SK-N-SH (cell line): ENCODE measurements at regions not wholly inside any gene's neighbourhood (a gene's known extent, or its start where the extent isn't known, plus 50 kb on each side); places are given as distances from the start of the nearest gene placed in this dataset.

ENCODE experiments used
- CTCF ChIA-PET: fragments of 300-600, 350-600 bp; formaldehyde crosslinking; extraction: SDS; loops from one replicate; lab custom pipeline; 2021; lab: Yijun Ruan, JAX
- POLR2A ChIA-PET: fragments of 350-600 bp; sonication (Branson Sonifier 250); formaldehyde crosslinking; extraction: SDS; loops from one replicate; lab custom pipeline; 2020; ENCODE audit warnings: antibody characterized with exemption, inconsistent platforms; lab: Yijun Ruan, JAX
- DNase-seq: peaks from one replicate; pipeline ENCODE4 v3.0.0; 2012
- H2AFZ ChIP-seq: fragments of 200-600 bp; sonication (generic); 2 replicates; pipeline ENCODE4 v1.8.1; 2016; ENCODE audit warnings: antibody characterized with exemption, mild to moderate bottlenecking, low read depth
- H3F3A ChIP-seq: fragments of 200-600 bp; sonication (generic); replicated peaks from 2 replicates; pipeline ENCODE3; 2016; ENCODE audit warnings: antibody characterized with exemption, mild to moderate bottlenecking; ENCODE audit not compliant: insufficient read depth
- H3K27ac ChIP-seq, 2 experiments: fragments of 200-500 bp in 1 of 2; fragments of 200-600 bp in 1 of 2; sonication (Bioruptor generic) in 1 of 2; sonication (generic), shearing (Covaris generic) in 1 of 2; 2 replicates each; pipeline versions ENCODE4 v1.5.1 to v1.6.1; 2014 to 2016; ENCODE audit warnings: low read depth in 2 of 2, inconsistent platforms in 1 of 2, low read length in 1 of 2, mild to moderate bottlenecking in 1 of 2, mixed read lengths in 1 of 2
- H3K27me3 ChIP-seq: fragments of 200-600 bp; sonication (generic), shearing (Covaris generic); 2 replicates; pipeline ENCODE4 v1.6.1; 2016; ENCODE audit warnings: mixed run types; ENCODE audit not compliant: insufficient read depth
- H3K36me3 ChIP-seq, 2 experiments: fragments of 200-500 bp in 1 of 2; fragments of 200-600 bp in 1 of 2; sonication (Bioruptor generic) in 1 of 2; sonication (generic) in 1 of 2; replicated peaks in 1 of 2; 2 replicates each; pipeline versions ENCODE3 to v1.5.1; 2014 to 2016; ENCODE audit warnings: low read length in 1 of 2, mild to moderate bottlenecking in 1 of 2; ENCODE audit not compliant: insufficient read depth in 2 of 2, control insufficient read depth in 1 of 2
- H3K4me1 ChIP-seq, 2 experiments: fragments of 200-500 bp in 1 of 2; fragments of 200-600 bp in 1 of 2; sonication (Bioruptor generic) in 1 of 2; sonication (generic), shearing (Covaris generic) in 1 of 2; 2 replicates each; pipeline versions ENCODE4 v1.5.1 to v1.6.1; 2014 to 2016; ENCODE audit warnings: low read depth in 1 of 2, low read length in 1 of 2, mixed run types in 1 of 2; ENCODE audit not compliant: insufficient read depth in 2 of 2, control insufficient read depth in 1 of 2
- H3K4me2 ChIP-seq: fragments of 200-600 bp; sonication (generic), shearing (Covaris generic); 2 replicates; pipeline ENCODE4 v1.6.1; 2017; ENCODE audit warnings: mixed run types
- H3K4me3 ChIP-seq, 2 experiments: fragments of 200-500 bp in 1 of 2; fragments of 200-600 bp in 1 of 2; sonication (Bioruptor generic) in 1 of 2; sonication (generic), shearing (Covaris generic) in 1 of 2; 2 replicates each; pipeline versions ENCODE4 v1.5.1 to v1.8.1; 2014 to 2016; ENCODE audit warnings: low read depth in 2 of 2, inconsistent platforms in 1 of 2, low read length in 1 of 2, mild to moderate bottlenecking in 1 of 2, mixed read lengths in 1 of 2, moderate library complexity in 1 of 2
- H3K79me2 ChIP-seq: fragments of 200-600 bp; sonication (generic); 2 replicates; pipeline ENCODE4 v1.8.1; 2017; ENCODE audit warnings: mild to moderate bottlenecking; ENCODE audit not compliant: insufficient read depth
- H3K9ac ChIP-seq: fragments of 200-600 bp; sonication (generic); 2 replicates; pipeline ENCODE4 v1.6.1; 2017; ENCODE audit warnings: mixed run types
- H3K9me2 ChIP-seq: fragments of 200-600 bp; sonication (generic); 2 replicates; pipeline ENCODE4 v1.6.1; 2017; ENCODE audit warnings: mixed run types
- H3K9me3 ChIP-seq: fragments of 200-600 bp; sonication (generic); 2 replicates; pipeline ENCODE4 v1.6.1; 2017; ENCODE audit warnings: mixed run types, mild to moderate bottlenecking, moderate library complexity
- H4K20me1 ChIP-seq: fragments of 200-600 bp; sonication (generic); 2 replicates; pipeline ENCODE4 v1.6.1; 2017; ENCODE audit warnings: mild to moderate bottlenecking, mixed run types; ENCODE audit not compliant: insufficient read depth
- EP300 ChIP-seq, 2 experiments: IDR thresholded peaks; 2 replicates each; pipeline versions ENCODE4 v1.4.0 to v1.6.1; 2012; ENCODE audit warnings: borderline replicate concordance in 1 of 2, low read depth in 1 of 2, low read length in 1 of 2
- FOSL2 ChIP-seq: IDR thresholded peaks from 2 replicates; pipeline ENCODE4 v1.4.0; 2012; ENCODE audit warnings: low read depth, mild to moderate bottlenecking, moderate library complexity, borderline replicate concordance
- FOXJ3 ChIP-seq: sonication (generic); formaldehyde crosslinking; IDR thresholded peaks from 2 replicates; pipeline ENCODE4 v1.5.1; 2020; ENCODE audit warnings: mild to moderate bottlenecking, missing genetic modification reagents
- FOXM1 ChIP-seq: IDR thresholded peaks from 2 replicates; pipeline ENCODE4 v1.4.0; 2012; ENCODE audit warnings: low read depth, mild to moderate bottlenecking
- GABPA ChIP-seq: IDR thresholded peaks from 2 replicates; pipeline ENCODE4 v1.4.0; 2012; ENCODE audit warnings: low read depth, mild to moderate bottlenecking
- GATA2 ChIP-seq: sonication (generic); formaldehyde crosslinking; IDR thresholded peaks from 2 replicates; pipeline ENCODE4 v1.5.0; 2020; ENCODE audit warnings: mild to moderate bottlenecking, missing genetic modification reagents
- JUND ChIP-seq: IDR thresholded peaks from 2 replicates; pipeline ENCODE4 v1.4.0; 2012
- MEF2A ChIP-seq: IDR thresholded peaks from 2 replicates; pipeline ENCODE4 v1.4.0; 2012; ENCODE audit warnings: low read depth, borderline replicate concordance
- MXI1 ChIP-seq: IDR thresholded peaks from 2 replicates; pipeline ENCODE4 v1.6.1; 2012; ENCODE audit warnings: mild to moderate bottlenecking, low read depth, low read length, improper control_type of control experiment
- NFIC ChIP-seq: IDR thresholded peaks from 2 replicates; pipeline ENCODE4 v1.4.0; 2012; ENCODE audit warnings: borderline replicate concordance
- NRF1 ChIP-seq: IDR thresholded peaks from 2 replicates; pipeline ENCODE4 v1.6.1; 2012; ENCODE audit warnings: low read depth, mild to moderate bottlenecking, low read length
- PBX3 ChIP-seq: IDR thresholded peaks from 2 replicates; pipeline ENCODE4; 2012
- POLR2AphosphoS5 ChIP-seq: IDR thresholded peaks from 2 replicates; pipeline ENCODE4 v1.6.1; 2012; ENCODE audit warnings: low read depth, low read length
- RAD21 ChIP-seq: IDR thresholded peaks from 2 replicates; pipeline ENCODE4 v1.6.1; 2012; ENCODE audit warnings: mild to moderate bottlenecking, low read length
- TAF1 ChIP-seq: IDR thresholded peaks from 2 replicates; pipeline ENCODE4 v1.6.1; 2012; ENCODE audit warnings: low read depth, mild to moderate bottlenecking, low read length, moderate library complexity, borderline replicate concordance
- TEAD4 ChIP-seq: IDR thresholded peaks from 2 replicates; pipeline ENCODE4 v1.4.0; 2012; ENCODE audit warnings: mild to moderate bottlenecking, borderline replicate concordance; ENCODE audit not compliant: insufficient read depth
- YY1 ChIP-seq: IDR thresholded peaks from 2 replicates; pipeline ENCODE4 v1.4.0; 2012; ENCODE audit warnings: low read depth, mild to moderate bottlenecking
- ZBTB33 ChIP-seq: IDR thresholded peaks from 2 replicates; pipeline ENCODE4 v1.4.0; 2012; ENCODE audit warnings: low read depth, borderline replicate concordance
- WGBS: methylation state at CpG from one replicate; pipeline ENCODE4 v1.1.6; 2017; ENCODE audit warnings: low lambda C conversion rate; 5-methylcytosine and 5-hydroxymethylcytosine counted together
- TF ChIP-seq, protein P1 (sequence below): fragments of 150-350 bp; IDR thresholded peaks from 2 replicates; pipeline ENCODE4 v1.6.1; 2017; ENCODE audit warnings: antibody characterized with exemption, low read length, low read depth, borderline replicate concordance

- TF ChIP-seq GATA2 (CRISPR knock-in tag) (no peak), NFIC (no peak), FOSL2 (no peak), MEF2A (no peak), MXI1 (no peak), TAF1 (no peak), EP300 (IDR thresholded peaks at IDR 0.05; ENCODE audit: borderline replicate concordance in 1 of 2, low read depth in 1 of 2, low read length in 1 of 2) (no peak), YY1 (no peak), TEAD4 (no peak), ZBTB33 (no peak), JUND (no peak), GABPA (no peak)
- TF ChIP-seq, all 33 proteins: peak for 0
Measured at GRCh38 chr6:141401851-141402250, 730.9 kb upstream of the GJE1 start (continued).

DNA sequence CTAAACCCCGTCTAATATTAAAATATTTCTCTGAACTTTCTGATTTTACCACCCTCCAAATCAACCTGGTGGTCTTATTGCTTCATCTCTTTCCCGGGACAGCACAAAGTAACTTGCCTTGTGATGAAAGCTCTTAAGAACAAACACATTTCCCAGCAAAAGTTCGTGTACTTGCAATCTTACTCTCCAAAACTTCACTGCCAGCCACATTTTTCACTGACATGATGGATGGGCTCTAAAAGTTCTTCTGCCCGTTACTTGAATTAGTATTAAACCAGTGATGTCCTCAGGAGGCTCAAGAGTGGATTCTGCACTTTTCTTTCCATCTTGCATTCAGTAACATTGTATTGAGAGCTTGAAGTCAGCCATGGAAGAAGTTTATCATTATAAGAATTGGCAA, 731.6 kb upstream of the GJE1 start:
- CTCF ChIA-PET = interaction anchor here (1.1 to 1.2 kb wide), 2 partner anchors 43 to 48 kb away, joined by 3 read pairs; no protein-coding TSS in a partner anchor
- Histone ChIP-seq H3K9me2 (no peaks in the 10 kb centered on the region), H2AFZ (no peak overlapping the region), H3K79me2 (no peaks in the 10 kb centered on the region), H3K27me3 (no peaks in the 10 kb centered on the region), H3F3A (no peaks in the 10 kb centered on the region), H3K27ac (peak overlapping the region in 1 of 2 experiments; percentile 75; a peak in 2 of 4 replicates), H3K4me3 (no peak overlapping the region), H3K36me3 (no peaks in the 10 kb centered on the region), H3K9me3 (no peaks in the 10 kb centered on the region), H3K9ac (no peak overlapping the region), H3K4me2 (0 out of 2 replicates have a peak overlapping the region, but pooled peaks have one; percentile 14), H4K20me1 (no peaks in the 10 kb centered on the region), H3K4me1 (no peaks in the 10 kb centered on the region; a peak in 1 of 4 replicates)
- no peak for DNase-seq
- POLR2A ChIA-PET = no interaction called here
- TF ChIP-seq JUND = no peak
- TF ChIP-seq ZBTB33 = no peak
- no peak for TF ChIP-seq NRF1
- TF ChIP-seq FOXM1 = no peak
- no peak for TF ChIP-seq FOXJ3 (CRISPR knock-in tag)
- no peak for TF ChIP-seq RAD21
- no peak for TF ChIP-seq POLR2AphosphoS5
- TF ChIP-seq PBX3 = peak; percentile 57
- TF ChIP-seq, protein P1, sequence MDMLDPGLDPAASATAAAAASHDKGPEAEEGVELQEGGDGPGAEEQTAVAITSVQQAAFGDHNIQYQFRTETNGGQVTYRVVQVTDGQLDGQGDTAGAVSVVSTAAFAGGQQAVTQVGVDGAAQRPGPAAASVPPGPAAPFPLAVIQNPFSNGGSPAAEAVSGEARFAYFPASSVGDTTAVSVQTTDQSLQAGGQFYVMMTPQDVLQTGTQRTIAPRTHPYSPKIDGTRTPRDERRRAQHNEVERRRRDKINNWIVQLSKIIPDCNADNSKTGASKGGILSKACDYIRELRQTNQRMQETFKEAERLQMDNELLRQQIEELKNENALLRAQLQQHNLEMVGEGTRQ = no peak
- WGBS = 2% methylated on average over 4 of the region's 4 CpGs
